ENCODE measurements at regions not wholly inside any gene's neighbourhood (a gene's known extent, or its start where the extent isn't known, plus 50 kb on each side); places are given as distances from the start of the nearest gene placed in this dataset.

DNA sequence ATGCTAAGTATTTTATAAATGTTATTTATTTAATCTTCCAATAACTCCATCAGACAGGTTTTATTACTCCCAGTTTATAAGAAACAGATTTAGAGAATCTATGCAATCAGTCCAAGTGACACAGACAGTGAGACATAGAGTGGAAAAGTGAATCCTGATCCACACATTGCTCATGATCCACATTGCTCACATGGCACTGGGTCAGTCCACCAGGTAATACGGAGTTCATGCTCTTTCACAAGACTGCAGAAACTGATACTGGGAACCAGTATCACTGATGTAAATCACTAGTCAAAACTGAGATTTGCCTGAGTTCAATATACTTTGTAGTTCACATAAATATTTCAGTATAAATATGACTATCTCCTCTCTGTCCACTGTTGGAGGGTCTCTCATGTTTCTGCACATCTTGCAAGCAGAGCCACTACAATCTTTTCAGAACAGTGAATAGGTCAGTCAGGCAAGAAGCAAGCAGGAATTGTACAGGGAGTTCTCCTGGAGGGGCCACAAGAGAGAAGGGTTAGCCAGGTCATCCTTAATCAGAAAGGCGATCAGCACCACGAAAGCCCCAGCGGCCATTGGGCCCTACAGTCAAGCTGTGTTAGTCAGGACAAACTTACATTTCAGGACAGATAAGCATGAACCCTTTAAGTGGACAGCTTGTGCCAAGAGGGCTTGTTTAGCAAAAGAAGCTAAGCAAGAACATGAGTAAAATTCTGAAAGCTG is 275.4 kb upstream of the NR5A2 start:
- Mint-ChIP-seq H3K4me1 (ENCODE audit: unreplicated experiment) (no peaks in the 10 kb centered on the region), H3K36me3 (ENCODE audit: unreplicated experiment) (no peaks in the 10 kb centered on the region), H3K4me3 (ENCODE audit: unreplicated experiment) (no peak overlapping the region), H3K27ac (ENCODE audit: unreplicated experiment) (no peak overlapping the region), H3K27me3 (ENCODE audit: unreplicated experiment) (peaks cover 13% of the 10 kb centered on the region), H3K9me3 (ENCODE audit: unreplicated experiment) (peaks cover 14% of the 10 kb centered on the region)
- DNase-seq (ENCODE audit: extremely low spot score, unreplicated experiment): no peak
- TF ChIP-seq, protein P1, sequence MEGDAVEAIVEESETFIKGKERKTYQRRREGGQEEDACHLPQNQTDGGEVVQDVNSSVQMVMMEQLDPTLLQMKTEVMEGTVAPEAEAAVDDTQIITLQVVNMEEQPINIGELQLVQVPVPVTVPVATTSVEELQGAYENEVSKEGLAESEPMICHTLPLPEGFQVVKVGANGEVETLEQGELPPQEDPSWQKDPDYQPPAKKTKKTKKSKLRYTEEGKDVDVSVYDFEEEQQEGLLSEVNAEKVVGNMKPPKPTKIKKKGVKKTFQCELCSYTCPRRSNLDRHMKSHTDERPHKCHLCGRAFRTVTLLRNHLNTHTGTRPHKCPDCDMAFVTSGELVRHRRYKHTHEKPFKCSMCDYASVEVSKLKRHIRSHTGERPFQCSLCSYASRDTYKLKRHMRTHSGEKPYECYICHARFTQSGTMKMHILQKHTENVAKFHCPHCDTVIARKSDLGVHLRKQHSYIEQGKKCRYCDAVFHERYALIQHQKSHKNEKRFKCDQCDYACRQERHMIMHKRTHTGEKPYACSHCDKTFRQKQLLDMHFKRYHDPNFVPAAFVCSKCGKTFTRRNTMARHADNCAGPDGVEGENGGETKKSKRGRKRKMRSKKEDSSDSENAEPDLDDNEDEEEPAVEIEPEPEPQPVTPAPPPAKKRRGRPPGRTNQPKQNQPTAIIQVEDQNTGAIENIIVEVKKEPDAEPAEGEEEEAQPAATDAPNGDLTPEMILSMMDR (IDR thresholded peaks at IDR 0.05): no peak

DNA sequence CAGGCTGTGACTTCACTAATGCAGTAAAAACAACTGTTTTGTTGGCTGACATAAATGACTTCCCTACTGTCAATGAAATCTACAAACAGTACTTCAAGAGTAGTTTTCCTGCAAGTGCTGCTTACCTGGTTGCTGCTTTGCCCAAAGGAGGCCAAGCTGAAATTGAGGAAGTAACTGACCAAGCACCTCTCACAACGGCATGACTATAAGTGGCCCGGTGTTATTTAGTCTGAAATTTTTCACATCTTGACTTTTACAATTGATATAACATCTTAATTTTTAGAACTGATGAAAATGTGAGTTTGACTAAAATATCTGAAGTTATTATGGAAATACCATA is 274.9 kb upstream of the NR5A2 start:
- H3K36me3 Mint-ChIP-seq (ENCODE audit: unreplicated experiment): no peaks in the 10 kb centered on the region
- no peaks in the 10 kb centered on the region for H3K4me1 Mint-ChIP-seq (ENCODE audit: unreplicated experiment)
- H3K27me3 Mint-ChIP-seq (ENCODE audit: unreplicated experiment): peaks cover 11% of the 10 kb centered on the region
- no peak for DNase-seq (ENCODE audit: extremely low spot score, unreplicated experiment)
- TF ChIP-seq, protein P1 (IDR thresholded peaks at IDR 0.05): no peak
- no peak overlapping the region for H3K4me3 Mint-ChIP-seq (ENCODE audit: unreplicated experiment)
- H3K9me3 Mint-ChIP-seq (ENCODE audit: unreplicated experiment): peaks cover 14% of the 10 kb centered on the region
- no peak overlapping the region for H3K27ac Mint-ChIP-seq (ENCODE audit: unreplicated experiment)

DNA sequence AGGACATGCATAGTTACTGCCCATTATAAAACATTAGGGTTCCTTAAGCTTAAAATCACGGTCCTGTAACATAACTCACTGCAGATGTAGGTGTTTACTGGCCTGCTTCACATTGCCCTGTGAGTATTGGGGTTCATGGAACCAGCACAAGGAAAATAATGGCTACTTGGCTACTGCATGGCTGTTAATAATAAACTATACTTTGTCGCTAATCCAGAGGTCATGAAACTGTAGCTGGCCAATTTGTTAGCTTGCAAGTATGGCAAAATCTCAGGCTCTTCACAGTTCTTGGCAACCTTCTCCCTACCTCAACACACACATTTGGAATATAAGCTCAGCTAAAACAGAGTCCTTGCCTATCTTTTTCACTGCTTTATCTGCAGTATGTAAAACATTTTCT is 274.0 kb upstream of the NR5A2 start:
- Mint-ChIP-seq H3K4me1 (ENCODE audit: unreplicated experiment) (no peaks in the 10 kb centered on the region), H3K27me3 (ENCODE audit: unreplicated experiment) (peaks cover 6% of the 10 kb centered on the region), H3K9me3 (ENCODE audit: unreplicated experiment) (peaks cover 14% of the 10 kb centered on the region), H3K27ac (ENCODE audit: unreplicated experiment) (no peak overlapping the region), H3K4me3 (ENCODE audit: unreplicated experiment) (no peak overlapping the region), H3K36me3 (ENCODE audit: unreplicated experiment) (no peaks in the 10 kb centered on the region)
- DNase-seq (ENCODE audit: extremely low spot score, unreplicated experiment): no peak
- TF ChIP-seq, protein P1 (IDR thresholded peaks at IDR 0.05): no peak

DNA sequence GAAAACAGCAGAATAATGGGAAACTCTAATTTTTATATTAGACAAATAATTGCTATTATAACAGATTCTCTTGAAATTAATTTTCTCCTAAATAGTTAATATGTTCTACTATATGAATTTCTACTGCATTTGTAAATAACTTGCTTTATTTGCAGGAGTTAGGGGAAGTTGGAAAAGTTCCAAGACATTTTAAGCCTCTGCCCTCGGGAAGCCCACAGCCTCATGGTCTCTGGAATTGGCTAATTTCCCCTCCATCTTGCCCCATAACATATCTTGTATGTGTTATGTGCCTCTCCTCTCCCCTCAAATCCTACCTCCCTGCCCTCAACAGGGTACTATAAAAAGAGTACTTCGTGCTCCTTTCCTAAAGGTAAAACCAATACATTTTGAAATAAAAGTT is 271.4 kb upstream of the NR5A2 start:
- Mint-ChIP-seq H3K4me3 (ENCODE audit: unreplicated experiment) (no peak overlapping the region), H3K27ac (ENCODE audit: unreplicated experiment) (no peak overlapping the region), H3K9me3 (ENCODE audit: unreplicated experiment) (peaks cover 14% of the 10 kb centered on the region), H3K27me3 (ENCODE audit: unreplicated experiment) (peaks cover 6% of the 10 kb centered on the region), H3K36me3 (ENCODE audit: unreplicated experiment) (no peaks in the 10 kb centered on the region), H3K4me1 (ENCODE audit: unreplicated experiment) (peaks cover 7% of the 10 kb centered on the region)
- TF ChIP-seq, protein P1 (IDR thresholded peaks at IDR 0.05): no peak
- DNase-seq (ENCODE audit: extremely low spot score, unreplicated experiment): no peak

DNA sequence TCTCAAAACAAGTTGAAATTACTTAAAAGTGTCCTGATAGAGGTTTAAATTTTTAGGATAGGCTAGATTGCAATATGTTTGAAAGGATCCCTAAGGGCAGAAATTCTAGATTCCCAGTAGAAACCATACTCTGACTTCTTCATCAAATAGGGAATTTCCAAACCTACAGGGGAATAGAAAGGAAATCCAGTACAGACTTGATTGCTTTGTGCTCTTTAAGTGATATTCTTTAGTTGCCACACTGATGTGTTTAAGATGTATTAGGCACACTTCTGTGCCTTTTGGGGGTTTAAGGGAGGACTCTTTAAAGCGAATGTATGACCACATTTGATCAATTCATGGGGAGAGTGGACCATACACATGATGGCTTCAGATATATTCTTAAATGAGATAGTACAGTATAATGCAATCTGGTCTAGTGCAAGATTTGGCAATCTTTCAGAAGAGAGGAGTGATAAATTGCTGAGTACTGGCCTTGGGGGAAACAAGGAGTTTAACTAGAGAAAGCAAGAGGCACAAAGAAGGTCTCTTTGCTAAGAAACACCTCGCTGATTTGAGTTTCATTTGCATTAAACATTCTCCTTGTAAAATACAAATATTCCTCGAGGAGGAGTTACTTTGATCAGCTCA is 268.8 kb upstream of the NR5A2 start:
- Mint-ChIP-seq H3K27me3 (ENCODE audit: unreplicated experiment) (peaks cover 6% of the 10 kb centered on the region), H3K27ac (ENCODE audit: unreplicated experiment) (no peak overlapping the region), H3K4me1 (ENCODE audit: unreplicated experiment) (peaks cover 7% of the 10 kb centered on the region), H3K36me3 (ENCODE audit: unreplicated experiment) (no peaks in the 10 kb centered on the region), H3K4me3 (ENCODE audit: unreplicated experiment) (no peak overlapping the region), H3K9me3 (ENCODE audit: unreplicated experiment) (peaks cover 4% of the 10 kb centered on the region)
- TF ChIP-seq, protein P1 (IDR thresholded peaks at IDR 0.05): no peak
- DNase-seq (ENCODE audit: extremely low spot score, unreplicated experiment): no peak
